Fibroblast of the aortic adventitia (primary cell): ENCODE measurements at regions not wholly inside any gene's neighbourhood (a gene's known extent, or its start where the extent isn't known, plus 50 kb on each side); places are given as distances from the start of the nearest gene placed in this dataset.

ENCODE experiments used
- DNase-seq: peaks from one replicate; pipeline ENCODE4 v3.0.0-alpha.2; 2010; ENCODE audit warnings: low read depth
- H3K4me3 ChIP-seq: 2 replicates; pipeline ENCODE4 v1.5.1; 2011; ENCODE audit warnings: low read depth, mild to moderate bottlenecking, control low read depth, low read length, moderate library complexity
- TF ChIP-seq, protein P1 (sequence below): IDR thresholded peaks from 2 replicates; pipeline ENCODE4 v1.5.1; 2011; ENCODE audit warnings: mild to moderate bottlenecking, low read length, control low read depth, inconsistent platforms; ENCODE audit not compliant: insufficient read depth

DNA sequence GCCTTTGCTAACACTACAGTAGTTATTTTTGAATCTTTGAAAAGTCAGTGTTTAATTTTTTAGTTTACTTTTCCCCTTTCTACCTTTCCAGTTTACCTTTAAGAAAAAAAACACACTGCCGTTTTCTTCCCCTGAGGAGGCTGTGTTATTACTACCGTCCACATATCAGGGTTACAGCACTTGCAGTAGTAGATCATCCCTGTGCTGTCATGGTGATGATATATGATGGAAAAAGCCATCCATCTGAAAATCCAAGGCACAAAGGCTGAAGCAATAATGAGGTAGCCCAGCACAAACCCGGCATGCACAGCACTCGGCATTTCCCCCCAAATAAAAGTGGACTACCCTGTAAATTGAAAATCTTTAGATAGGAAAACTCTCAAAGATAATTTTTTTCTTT lies 258.7 kb downstream of the CXXC4 start:
- no peak for DNase-seq
- no peak overlapping the region for H3K4me3 ChIP-seq
- TF ChIP-seq, protein P1, sequence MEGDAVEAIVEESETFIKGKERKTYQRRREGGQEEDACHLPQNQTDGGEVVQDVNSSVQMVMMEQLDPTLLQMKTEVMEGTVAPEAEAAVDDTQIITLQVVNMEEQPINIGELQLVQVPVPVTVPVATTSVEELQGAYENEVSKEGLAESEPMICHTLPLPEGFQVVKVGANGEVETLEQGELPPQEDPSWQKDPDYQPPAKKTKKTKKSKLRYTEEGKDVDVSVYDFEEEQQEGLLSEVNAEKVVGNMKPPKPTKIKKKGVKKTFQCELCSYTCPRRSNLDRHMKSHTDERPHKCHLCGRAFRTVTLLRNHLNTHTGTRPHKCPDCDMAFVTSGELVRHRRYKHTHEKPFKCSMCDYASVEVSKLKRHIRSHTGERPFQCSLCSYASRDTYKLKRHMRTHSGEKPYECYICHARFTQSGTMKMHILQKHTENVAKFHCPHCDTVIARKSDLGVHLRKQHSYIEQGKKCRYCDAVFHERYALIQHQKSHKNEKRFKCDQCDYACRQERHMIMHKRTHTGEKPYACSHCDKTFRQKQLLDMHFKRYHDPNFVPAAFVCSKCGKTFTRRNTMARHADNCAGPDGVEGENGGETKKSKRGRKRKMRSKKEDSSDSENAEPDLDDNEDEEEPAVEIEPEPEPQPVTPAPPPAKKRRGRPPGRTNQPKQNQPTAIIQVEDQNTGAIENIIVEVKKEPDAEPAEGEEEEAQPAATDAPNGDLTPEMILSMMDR = no peak

DNA sequence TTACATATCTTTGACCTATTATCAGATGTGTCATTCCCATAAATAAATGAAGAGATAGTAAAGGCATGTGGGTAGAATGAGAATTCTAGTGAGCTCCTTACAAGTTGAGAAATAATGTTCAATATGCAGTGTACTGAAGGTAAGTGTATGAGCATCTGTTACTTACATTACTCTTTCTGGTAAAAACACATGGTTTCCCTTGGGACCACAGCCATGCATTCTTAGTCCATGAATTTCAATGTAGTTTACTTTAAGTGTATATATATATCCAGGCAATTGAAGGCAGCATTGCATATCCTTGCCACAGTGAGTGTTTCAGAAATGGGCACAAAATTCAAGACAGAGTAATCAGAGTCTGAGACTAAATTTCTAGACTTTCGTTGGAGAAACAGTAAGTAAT lies 277.2 kb downstream of the CXXC4 start:
- DNase-seq = no peak
- TF ChIP-seq, protein P1 = no peak
- H3K4me3 ChIP-seq = no peak overlapping the region

- TF ChIP-seq, protein P1 = no peak
- DNase-seq = no peak
- H3K4me3 ChIP-seq = no peak overlapping the region
These were observed 283.0 kb downstream of the CXXC4 start for GRCh38 chr4:104211657-104212056.

DNA sequence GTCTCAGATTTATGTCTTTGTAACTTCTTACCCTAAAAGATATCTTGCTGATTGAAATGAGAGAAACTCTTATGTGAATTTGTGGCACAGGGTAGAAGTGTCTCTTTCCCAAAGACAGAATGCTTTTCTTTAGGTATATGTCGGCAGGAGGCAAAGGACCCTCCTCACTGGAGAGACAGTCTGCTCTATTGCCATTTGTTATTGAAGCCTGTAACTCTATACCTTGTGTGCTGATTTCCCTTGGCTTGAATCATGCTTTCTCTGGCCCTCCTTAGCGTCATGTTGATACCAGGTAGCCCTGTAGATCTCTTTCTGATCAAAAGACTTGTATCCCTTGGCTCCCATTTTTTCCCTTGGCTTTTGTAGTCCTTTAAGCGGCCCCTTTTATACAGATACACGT lies 284.3 kb downstream of the CXXC4 start:
- DNase-seq = no peak
- TF ChIP-seq, protein P1 = no peak
- no peak overlapping the region for H3K4me3 ChIP-seq

GRCh38 chr4:104206784-104207183 lies 287.9 kb downstream of the CXXC4 start:
- DNase-seq = no peak
- TF ChIP-seq, protein P1 = no peak
- no peak overlapping the region for H3K4me3 ChIP-seq

- DNase-seq = no peak
- H3K4me3 ChIP-seq = no peak overlapping the region
- TF ChIP-seq, protein P1 = no peak
These were observed 289.6 kb downstream of the CXXC4 start for GRCh38 chr4:104205116-104205515.

GRCh38 chr4:104188301-104188700 lies 306.4 kb downstream of the CXXC4 start:
- no peak for DNase-seq
- TF ChIP-seq, protein P1 = no peak
- no peak overlapping the region for H3K4me3 ChIP-seq
